RWPE2 (cell line): ENCODE measurements at regions not wholly inside any gene's neighbourhood (a gene's known extent, or its start where the extent isn't known, plus 50 kb on each side); places are given as distances from the start of the nearest gene placed in this dataset.

ENCODE experiments used
- ATAC-seq: fragments of 200-7000 bp; cut with Tn5 transposase; 3 replicates; pipeline ENCODE4 v1.9.1; 2021; ENCODE audit warnings: low read depth
- DNase-seq: peaks from one replicate; pipeline ENCODE4 v3.0.0-alpha.2; 2020; ENCODE audit warnings: low spot score
- H3K27ac ChIP-seq: fragments of 450-650 bp; 2 replicates; pipeline ENCODE4 v1.5.1; 2017; ENCODE audit warnings: mild to moderate bottlenecking; ENCODE audit not compliant: poor library complexity, severe bottlenecking
- H3K27me3 ChIP-seq: fragments of 250-450 bp; sonication (Bioruptor Pico); 2 replicates; pipeline ENCODE4 v1.5.1; 2021; ENCODE audit warnings: mild to moderate bottlenecking, moderate library complexity; ENCODE audit not compliant: insufficient read depth, poor library complexity, severe bottlenecking
- H3K36me3 ChIP-seq: fragments of 250-450 bp; sonication (Bioruptor Pico); 2 replicates; pipeline ENCODE4 v1.5.1; 2020; ENCODE audit warnings: low read depth, mild to moderate bottlenecking, moderate library complexity
- H3K4me1 ChIP-seq: fragments of 250-450 bp; sonication (Bioruptor Pico); 2 replicates; pipeline ENCODE4 v1.5.1; 2021; ENCODE audit warnings: mild to moderate bottlenecking, moderate library complexity; ENCODE audit not compliant: insufficient read depth, poor library complexity, severe bottlenecking
- H3K4me3 ChIP-seq: fragments of 250-450 bp; sonication (Bioruptor Pico); 2 replicates; pipeline ENCODE4 v1.5.1; 2021; ENCODE audit warnings: mild to moderate bottlenecking, moderate library complexity; ENCODE audit not compliant: severe bottlenecking
- H3K9me3 ChIP-seq: fragments of 250-450 bp; sonication (Bioruptor Pico); 2 replicates; pipeline ENCODE4 v1.5.1; 2021; ENCODE audit warnings: mild to moderate bottlenecking, moderate library complexity; ENCODE audit not compliant: severe bottlenecking
- TF ChIP-seq, protein P1 (sequence below): fragments of 450-650 bp; IDR thresholded peaks from one replicate; pipeline ENCODE4 v1.5.1; 2017; ENCODE audit warnings: mild to moderate bottlenecking, moderate library complexity; ENCODE audit not compliant: poor library complexity, severe bottlenecking

DNA sequence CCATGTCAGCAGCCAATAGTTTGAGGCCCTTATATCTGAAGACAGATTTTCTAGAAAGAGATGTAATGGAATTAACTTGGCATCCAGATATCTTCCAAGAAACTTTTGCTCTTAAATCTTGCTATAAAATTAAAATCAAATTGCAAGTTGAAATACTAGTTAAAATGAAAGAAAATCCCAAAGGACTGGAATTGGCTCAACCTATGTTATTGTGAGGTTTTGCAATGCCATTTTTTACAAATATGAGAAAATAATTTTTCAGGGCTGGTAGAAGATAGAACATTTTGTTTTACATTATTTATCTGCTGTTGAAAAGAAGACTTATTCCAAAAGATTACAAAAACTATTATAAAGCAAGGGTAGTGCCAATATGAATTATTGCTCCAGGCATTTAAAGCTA is 92.2 kb upstream of the AGTR1 start:
- Histone ChIP-seq H3K4me1 (no peaks in the 10 kb centered on the region), H3K9me3 (no peaks in the 10 kb centered on the region), H3K27me3 (peaks cover 3% of the 10 kb centered on the region), H3K36me3 (no peaks in the 10 kb centered on the region), H3K4me3 (no peak overlapping the region), H3K27ac (no peak overlapping the region)
- TF ChIP-seq, protein P1, sequence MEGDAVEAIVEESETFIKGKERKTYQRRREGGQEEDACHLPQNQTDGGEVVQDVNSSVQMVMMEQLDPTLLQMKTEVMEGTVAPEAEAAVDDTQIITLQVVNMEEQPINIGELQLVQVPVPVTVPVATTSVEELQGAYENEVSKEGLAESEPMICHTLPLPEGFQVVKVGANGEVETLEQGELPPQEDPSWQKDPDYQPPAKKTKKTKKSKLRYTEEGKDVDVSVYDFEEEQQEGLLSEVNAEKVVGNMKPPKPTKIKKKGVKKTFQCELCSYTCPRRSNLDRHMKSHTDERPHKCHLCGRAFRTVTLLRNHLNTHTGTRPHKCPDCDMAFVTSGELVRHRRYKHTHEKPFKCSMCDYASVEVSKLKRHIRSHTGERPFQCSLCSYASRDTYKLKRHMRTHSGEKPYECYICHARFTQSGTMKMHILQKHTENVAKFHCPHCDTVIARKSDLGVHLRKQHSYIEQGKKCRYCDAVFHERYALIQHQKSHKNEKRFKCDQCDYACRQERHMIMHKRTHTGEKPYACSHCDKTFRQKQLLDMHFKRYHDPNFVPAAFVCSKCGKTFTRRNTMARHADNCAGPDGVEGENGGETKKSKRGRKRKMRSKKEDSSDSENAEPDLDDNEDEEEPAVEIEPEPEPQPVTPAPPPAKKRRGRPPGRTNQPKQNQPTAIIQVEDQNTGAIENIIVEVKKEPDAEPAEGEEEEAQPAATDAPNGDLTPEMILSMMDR: no peak
- ATAC-seq (no peak), DNase-seq (no peak)

DNA sequence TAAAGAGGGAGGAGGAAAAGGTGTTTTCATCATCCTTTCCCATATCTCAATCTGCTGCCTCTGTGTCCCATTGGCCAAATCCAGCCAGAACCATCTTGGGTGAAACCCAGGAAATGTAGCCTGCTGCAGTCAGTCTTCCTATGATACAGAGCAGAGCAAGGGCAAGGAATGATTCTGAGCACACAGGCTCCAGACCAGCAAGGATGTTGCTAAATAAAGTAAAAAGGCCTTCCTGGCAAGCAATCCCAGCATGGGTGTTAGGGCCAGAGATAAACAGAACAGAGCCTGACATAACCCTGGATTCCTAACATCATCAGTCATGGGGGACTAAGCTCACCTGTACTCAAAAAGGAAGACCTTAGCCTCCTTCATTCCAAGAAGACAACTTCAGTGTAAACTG is 90.7 kb upstream of the AGTR1 start:
- ATAC-seq (no peak), DNase-seq (no peak)
- H3K27ac ChIP-seq: no peak overlapping the region
- H3K36me3 ChIP-seq: no peaks in the 10 kb centered on the region
- H3K4me1 ChIP-seq: no peaks in the 10 kb centered on the region
- H3K27me3 ChIP-seq: peaks cover 3% of the 10 kb centered on the region
- TF ChIP-seq, protein P1: no peak
- no peaks in the 10 kb centered on the region for H3K9me3 ChIP-seq
- H3K4me3 ChIP-seq: no peak overlapping the region

DNA sequence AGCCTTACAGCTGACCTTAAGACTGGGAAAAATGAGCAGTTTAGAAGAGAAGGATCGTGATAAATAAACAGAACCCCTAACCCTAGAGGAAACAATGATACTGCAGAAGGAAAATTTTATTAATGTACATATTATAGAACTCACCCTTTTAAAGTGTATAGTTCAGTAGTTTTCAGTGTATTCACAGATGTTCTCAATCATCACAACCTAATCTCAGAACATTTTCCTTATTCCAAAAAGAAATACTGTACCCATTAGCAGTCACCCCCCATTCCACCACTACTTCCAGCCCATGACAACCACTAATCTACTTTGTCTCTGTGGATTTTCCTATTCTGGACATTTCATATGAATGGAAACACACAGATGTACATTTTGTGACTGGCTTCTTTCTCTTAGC is 90.2 kb upstream of the AGTR1 start:
- Histone ChIP-seq H3K9me3 (no peaks in the 10 kb centered on the region), H3K4me3 (no peak overlapping the region), H3K27me3 (peaks cover 3% of the 10 kb centered on the region), H3K4me1 (no peaks in the 10 kb centered on the region), H3K27ac (no peak overlapping the region), H3K36me3 (no peaks in the 10 kb centered on the region)
- DNase-seq (no peak), ATAC-seq (no peak)
- TF ChIP-seq, protein P1: no peak

DNA sequence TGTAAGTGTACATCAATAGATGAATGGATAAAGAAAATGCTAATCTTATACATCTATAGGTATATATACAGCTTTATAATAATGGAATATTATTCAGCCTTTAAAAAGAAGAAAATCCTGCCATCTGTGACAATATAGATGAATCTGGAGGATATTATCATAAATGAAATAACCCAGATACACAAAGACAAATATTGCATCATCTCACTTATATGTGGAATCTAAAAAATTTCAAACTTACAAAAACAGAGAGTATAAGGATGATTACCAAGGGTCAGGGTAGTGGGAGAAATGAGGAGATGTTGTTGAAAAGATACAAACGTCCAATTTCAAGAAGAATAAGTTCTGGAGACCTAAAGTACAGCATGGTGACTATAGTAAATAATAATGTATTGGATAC is 85.4 kb upstream of the AGTR1 start:
- no peaks in the 10 kb centered on the region for H3K4me1 ChIP-seq
- ATAC-seq (no peak), DNase-seq (no peak)
- H3K27me3 ChIP-seq: peaks cover 3% of the 10 kb centered on the region
- no peaks in the 10 kb centered on the region for H3K36me3 ChIP-seq
- TF ChIP-seq, protein P1: no peak
- H3K4me3 ChIP-seq: no peak overlapping the region
- no peak overlapping the region for H3K27ac ChIP-seq
- no peaks in the 10 kb centered on the region for H3K9me3 ChIP-seq

DNA sequence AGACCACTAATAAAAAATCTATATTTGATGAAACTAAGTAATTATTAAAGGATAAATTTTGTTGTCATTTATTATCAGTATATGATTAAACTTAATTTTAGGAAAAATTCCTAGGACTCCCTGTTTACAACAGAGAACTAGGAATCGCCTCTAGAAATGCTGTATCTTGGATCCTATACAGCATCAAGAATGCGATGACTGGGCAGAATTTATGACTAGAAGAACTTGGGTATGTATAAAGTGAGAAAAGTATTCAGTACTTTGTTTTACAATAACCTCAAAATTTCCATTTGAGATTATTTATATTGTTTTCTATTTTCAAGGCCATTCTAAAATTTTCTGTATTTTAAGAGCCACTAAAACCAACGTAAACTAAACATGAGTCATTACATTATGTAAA is 82.3 kb upstream of the AGTR1 start:
- Histone ChIP-seq H3K4me3 (no peak overlapping the region), H3K27me3 (no peaks in the 10 kb centered on the region), H3K4me1 (no peaks in the 10 kb centered on the region), H3K36me3 (no peaks in the 10 kb centered on the region), H3K9me3 (no peaks in the 10 kb centered on the region), H3K27ac (no peak overlapping the region)
- ATAC-seq: no peak
- DNase-seq: no peak
- TF ChIP-seq, protein P1: no peak
